MM.1S (cell line): ENCODE measurements at regions not wholly inside any gene's neighbourhood (a gene's known extent, or its start where the extent isn't known, plus 50 kb on each side); places are given as distances from the start of the nearest gene placed in this dataset.

Source experiments
- DNase-seq: peaks from one replicate; pipeline ENCODE4 v3.0.0-alpha.2; 2015
- H2AFZ ChIP-seq: fragments of 300-600 bp; sonication (generic); 2 replicates; pipeline ENCODE4 v1.6.0; 2016; ENCODE audit warnings: antibody characterized with exemption, low read length
- H3F3A ChIP-seq: fragments of 300-600 bp; sonication (generic); 2 replicates; pipeline ENCODE4 v1.6.1; 2016; ENCODE audit warnings: mild to moderate bottlenecking, antibody characterized with exemption, low read length, moderate library complexity, mixed read lengths; ENCODE audit not compliant: insufficient read depth
- H3K27ac ChIP-seq: fragments of 300-600 bp; sonication (generic); 2 replicates; pipeline ENCODE4 v1.5.1; 2016; ENCODE audit warnings: mild to moderate bottlenecking, low read length
- H3K27me3 ChIP-seq: fragments of 300-600 bp; sonication (generic); replicated peaks from 2 replicates; pipeline ENCODE4 v1.6.0; 2016; ENCODE audit warnings: low read length; ENCODE audit not compliant: insufficient read depth
- H3K36me3 ChIP-seq: fragments of 300-600 bp; sonication (generic); replicated peaks from 2 replicates; pipeline ENCODE4 v1.6.1; 2016; ENCODE audit warnings: mild to moderate bottlenecking, low read length, mixed read lengths; ENCODE audit not compliant: insufficient read depth
- H3K4me1 ChIP-seq: fragments of 300-600 bp; sonication (generic); 2 replicates; pipeline ENCODE4 v1.6.1; 2016; ENCODE audit warnings: low read length, mixed read lengths
- H3K4me2 ChIP-seq: fragments of 300-600 bp; sonication (generic); 2 replicates; pipeline ENCODE4 v1.6.0; 2016; ENCODE audit warnings: low read depth, low read length
- H3K4me3 ChIP-seq: fragments of 300-600 bp; sonication (generic); 2 replicates; pipeline ENCODE4 v1.5.1; 2016; ENCODE audit warnings: low read length, mixed read lengths
- H3K79me2 ChIP-seq: fragments of 300-600 bp; sonication (generic); 2 replicates; pipeline ENCODE4 v1.6.1; 2016; ENCODE audit warnings: mixed run types, low read length, mixed read lengths
- H3K9ac ChIP-seq: fragments of 300-600 bp; sonication (generic); 2 replicates; pipeline ENCODE4 v1.6.1; 2016; ENCODE audit warnings: low read length, mixed read lengths
- H3K9me2 ChIP-seq: fragments of 300-600 bp; sonication (generic); replicated peaks from 2 replicates; pipeline ENCODE4 v1.6.1; 2016; ENCODE audit warnings: mild to moderate bottlenecking, low read length, mixed read lengths; ENCODE audit not compliant: insufficient read depth
- H3K9me3 ChIP-seq: fragments of 300-600 bp; sonication (generic); replicated peaks from 2 replicates; pipeline ENCODE4 v1.6.1; 2016; ENCODE audit warnings: mild to moderate bottlenecking, low read length, mixed read lengths; ENCODE audit not compliant: insufficient read depth
- H4K20me1 ChIP-seq: fragments of 300-600 bp; sonication (generic); 2 replicates; pipeline ENCODE4 v1.6.1; 2016; ENCODE audit warnings: mild to moderate bottlenecking, low read length, moderate library complexity, mixed read lengths; ENCODE audit not compliant: insufficient read depth
- EZH2 ChIP-seq: fragments of 300-600 bp; sonication (generic); optimal IDR thresholded peaks from 2 replicates; pipeline ENCODE3; 2017; ENCODE audit warnings: low read depth, mild to moderate bottlenecking, antibody characterized with exemption, low read length, mixed read lengths
- EZH2phosphoT487 ChIP-seq: fragments of 300-600 bp; sonication (generic); IDR thresholded peaks from 2 replicates; pipeline ENCODE4 v1.6.1; 2018; ENCODE audit warnings: antibody characterized with exemption, low read length
- TF ChIP-seq, protein P1 (sequence below): fragments of 300-600 bp; sonication (generic); IDR thresholded peaks from 2 replicates; pipeline ENCODE4 v1.5.1; 2016; ENCODE audit warnings: antibody characterized with exemption, low read length, mixed read lengths

DNA sequence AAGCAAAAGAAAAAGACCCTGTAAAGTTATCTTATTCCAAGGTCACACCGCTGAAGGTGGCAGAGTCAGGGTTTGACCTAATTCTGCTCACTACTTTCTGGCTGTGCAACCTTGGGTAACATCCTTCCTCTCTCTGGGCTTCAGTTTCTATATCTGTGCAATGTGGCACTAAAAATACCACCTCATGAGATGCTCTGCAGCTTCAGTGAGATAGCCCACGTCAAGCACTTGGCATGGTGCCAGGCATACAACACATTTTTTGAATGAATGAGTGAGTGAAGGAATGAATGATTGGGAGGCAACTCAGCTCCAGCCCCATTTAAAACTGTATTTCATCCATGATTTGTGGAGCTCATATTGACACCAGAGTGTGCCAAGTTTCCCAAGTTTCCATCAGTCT is 62.3 kb downstream of the FOXI1 start:
- H2AFZ ChIP-seq, result no peak overlapping the region
- DNase-seq, result peak; percentile 19
- no peaks in the 10 kb centered on the region for H3K36me3 ChIP-seq
- H3K27ac ChIP-seq, result no peak overlapping the region
- H3K27me3 ChIP-seq, result no peaks in the 10 kb centered on the region
- H4K20me1 ChIP-seq, result no peaks in the 10 kb centered on the region
- no peaks in the 10 kb centered on the region for H3K79me2 ChIP-seq
- 0 out of 2 replicates have a peak, but pooled peaks cover 3% of the 10 kb centered on the region for H3K4me1 ChIP-seq
- no peaks in the 10 kb centered on the region for H3K9me2 ChIP-seq
- TF ChIP-seq, protein P1, sequence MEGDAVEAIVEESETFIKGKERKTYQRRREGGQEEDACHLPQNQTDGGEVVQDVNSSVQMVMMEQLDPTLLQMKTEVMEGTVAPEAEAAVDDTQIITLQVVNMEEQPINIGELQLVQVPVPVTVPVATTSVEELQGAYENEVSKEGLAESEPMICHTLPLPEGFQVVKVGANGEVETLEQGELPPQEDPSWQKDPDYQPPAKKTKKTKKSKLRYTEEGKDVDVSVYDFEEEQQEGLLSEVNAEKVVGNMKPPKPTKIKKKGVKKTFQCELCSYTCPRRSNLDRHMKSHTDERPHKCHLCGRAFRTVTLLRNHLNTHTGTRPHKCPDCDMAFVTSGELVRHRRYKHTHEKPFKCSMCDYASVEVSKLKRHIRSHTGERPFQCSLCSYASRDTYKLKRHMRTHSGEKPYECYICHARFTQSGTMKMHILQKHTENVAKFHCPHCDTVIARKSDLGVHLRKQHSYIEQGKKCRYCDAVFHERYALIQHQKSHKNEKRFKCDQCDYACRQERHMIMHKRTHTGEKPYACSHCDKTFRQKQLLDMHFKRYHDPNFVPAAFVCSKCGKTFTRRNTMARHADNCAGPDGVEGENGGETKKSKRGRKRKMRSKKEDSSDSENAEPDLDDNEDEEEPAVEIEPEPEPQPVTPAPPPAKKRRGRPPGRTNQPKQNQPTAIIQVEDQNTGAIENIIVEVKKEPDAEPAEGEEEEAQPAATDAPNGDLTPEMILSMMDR, result no peak
- TF ChIP-seq EZH2phosphoT487 (no peak), EZH2 (no peak)
- H3K4me2 ChIP-seq, result no peak overlapping the region
- H3K9ac ChIP-seq, result no peak overlapping the region
- no peak overlapping the region for H3K4me3 ChIP-seq
- no peaks in the 10 kb centered on the region for H3K9me3 ChIP-seq
- no peaks in the 10 kb centered on the region for H3F3A ChIP-seq

DNA sequence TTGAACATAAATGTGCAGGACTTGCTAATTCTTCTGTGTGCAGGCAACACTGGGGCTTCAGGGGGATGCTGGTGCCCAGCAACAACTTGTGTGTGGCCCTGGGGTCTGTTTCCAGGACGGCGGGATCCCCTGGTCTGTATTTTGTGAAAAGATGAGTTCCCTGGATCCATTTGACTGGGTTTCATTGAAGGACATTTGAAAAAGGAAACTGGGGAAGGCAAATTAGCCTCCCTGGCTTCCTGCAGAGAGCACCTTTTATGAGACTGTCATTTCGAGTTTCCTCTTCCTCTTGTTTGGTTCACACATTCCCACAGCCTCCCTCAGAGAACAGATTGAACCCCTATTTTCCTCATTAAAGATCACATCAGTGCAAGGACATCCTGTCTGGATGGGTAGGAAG is 63.1 kb downstream of the FOXI1 start:
- TF ChIP-seq EZH2 (no peak), EZH2phosphoT487 (no peak)
- H3F3A ChIP-seq, result no peaks in the 10 kb centered on the region
- H3K27ac ChIP-seq, result no peak overlapping the region
- H3K4me1 ChIP-seq, result 0 out of 2 replicates have a peak, but pooled peaks cover 3% of the 10 kb centered on the region
- H3K27me3 ChIP-seq, result no peaks in the 10 kb centered on the region
- no peak for DNase-seq
- H3K79me2 ChIP-seq, result no peaks in the 10 kb centered on the region
- H3K9me2 ChIP-seq, result no peaks in the 10 kb centered on the region
- H2AFZ ChIP-seq, result no peak overlapping the region
- no peak overlapping the region for H3K4me2 ChIP-seq
- no peaks in the 10 kb centered on the region for H3K9me3 ChIP-seq
- no peaks in the 10 kb centered on the region for H4K20me1 ChIP-seq
- H3K4me3 ChIP-seq, result no peak overlapping the region
- H3K9ac ChIP-seq, result no peak overlapping the region
- no peaks in the 10 kb centered on the region for H3K36me3 ChIP-seq

GRCh38 chr5:170169996-170170395 is 62.8 kb upstream of the C5orf58 start:
- Histone ChIP-seq H3F3A (no peaks in the 10 kb centered on the region), H2AFZ (no peak overlapping the region), H3K36me3 (no peaks in the 10 kb centered on the region), H3K79me2 (no peaks in the 10 kb centered on the region), H3K9me2 (no peaks in the 10 kb centered on the region), H3K27ac (no peak overlapping the region), H3K4me1 (0 out of 2 replicates have a peak, but pooled peaks cover 3% of the 10 kb centered on the region), H3K4me2 (no peak overlapping the region), H3K9ac (no peak overlapping the region), H3K9me3 (no peaks in the 10 kb centered on the region), H4K20me1 (no peaks in the 10 kb centered on the region), H3K27me3 (no peaks in the 10 kb centered on the region), H3K4me3 (no peak overlapping the region)
- TF ChIP-seq EZH2phosphoT487, result no peak
- TF ChIP-seq, protein P1, result no peak
- DNase-seq, result no peak

- TF ChIP-seq EZH2 (no peak), EZH2phosphoT487 (no peak)
- TF ChIP-seq, protein P1, result no peak
- Histone ChIP-seq H3K4me2 (no peak overlapping the region), H2AFZ (no peak overlapping the region), H3F3A (no peaks in the 10 kb centered on the region), H4K20me1 (no peaks in the 10 kb centered on the region), H3K27me3 (no peaks in the 10 kb centered on the region), H3K36me3 (no peaks in the 10 kb centered on the region), H3K79me2 (no peaks in the 10 kb centered on the region), H3K9ac (no peak overlapping the region), H3K27ac (no peak overlapping the region), H3K9me2 (no peaks in the 10 kb centered on the region), H3K4me1 (0 out of 2 replicates have a peak, but pooled peaks cover 3% of the 10 kb centered on the region), H3K4me3 (no peak overlapping the region), H3K9me3 (no peaks in the 10 kb centered on the region)
- no peak for DNase-seq
Observed at GRCh38 chr5:170171811-170172210, 61.0 kb upstream of the C5orf58 start.
